GM19455 (cell line): ENCODE measurements at regions not wholly inside any gene's neighbourhood (a gene's known extent, or its start where the extent isn't known, plus 50 kb on each side); places are given as distances from the start of the nearest gene placed in this dataset.
"Not testable (repeated sequence)": the region's sequence is repeated elsewhere in the genome, so short reads cannot be mapped to it uniquely, and the experiment has no call there.

ENCODE experiments used
- ATAC-seq: cut with Tn5 transposase; IDR thresholded peaks from one replicate; pipeline ENCODE4 v1.9.1; 2021; ENCODE audit not compliant: unreplicated experiment

- ATAC-seq = no peak
These were observed 168.0 kb downstream of the RPIA start for GRCh38 chr2:88859461-88859860.

GRCh38 chr2:88860421-88861075, 169.1 kb downstream of the RPIA start:
- ATAC-seq = no peak

GRCh38 chr2:88865801-88866371, 174.4 kb downstream of the RPIA start:
- peak; percentile 63 for ATAC-seq

- ATAC-seq = no peak
These were observed 175.3 kb downstream of the RPIA start for GRCh38 chr2:88866756-88867155.

GRCh38 chr2:88868861-88869260, 177.4 kb downstream of the RPIA start:
- ATAC-seq = no peak

- ATAC-seq = no peak
These were observed 178.9 kb downstream of the RPIA start for GRCh38 chr2:88870267-88870839.

- ATAC-seq = no peak
These were observed 179.9 kb downstream of the RPIA start for GRCh38 chr2:88871336-88871735.

GRCh38 chr2:88873620-88874019, 182.1 kb downstream of the RPIA start:
- no peak for ATAC-seq

- ATAC-seq = no peak
These were observed 182.7 kb downstream of the RPIA start for GRCh38 chr2:88874063-88874657.

GRCh38 chr2:88875736-88876135, 184.3 kb downstream of the RPIA start:
- no peak for ATAC-seq

GRCh38 chr2:88880441-88880953, 189.0 kb downstream of the RPIA start:
- ATAC-seq = no peak

- peak; percentile 75 for ATAC-seq
These were observed 193.8 kb downstream of the RPIA start for GRCh38 chr2:88885275-88885674.

GRCh38 chr2:88885679-88886416, 194.4 kb downstream of the RPIA start:
- no peak for ATAC-seq

GRCh38 chr2:88887466-88887865, 196.0 kb downstream of the RPIA start:
- ATAC-seq = not testable (repeated sequence)

GRCh38 chr2:88892207-88892606, 200.7 kb downstream of the RPIA start:
- no peak for ATAC-seq

GRCh38 chr2:88892788-88893187, 201.3 kb downstream of the RPIA start:
- no peak for ATAC-seq

GRCh38 chr2:88896971-88897370, 205.5 kb downstream of the RPIA start:
- no peak for ATAC-seq

GRCh38 chr2:88897715-88898114, 206.2 kb downstream of the RPIA start:
- ATAC-seq = no peak

GRCh38 chr2:88903749-88904353, 212.4 kb downstream of the RPIA start:
- no peak for ATAC-seq

- ATAC-seq = no peak
These were observed 221.8 kb downstream of the RPIA start for GRCh38 chr2:88913280-88913679.
